ENCODE measurements at regions not wholly inside any gene's neighbourhood (a gene's known extent, or its start where the extent isn't known, plus 50 kb on each side); places are given as distances from the start of the nearest gene placed in this dataset.
"Not testable (repeated sequence)": the region's sequence is repeated elsewhere in the genome, so short reads cannot be mapped to it uniquely, and the experiment has no call there.

DNA sequence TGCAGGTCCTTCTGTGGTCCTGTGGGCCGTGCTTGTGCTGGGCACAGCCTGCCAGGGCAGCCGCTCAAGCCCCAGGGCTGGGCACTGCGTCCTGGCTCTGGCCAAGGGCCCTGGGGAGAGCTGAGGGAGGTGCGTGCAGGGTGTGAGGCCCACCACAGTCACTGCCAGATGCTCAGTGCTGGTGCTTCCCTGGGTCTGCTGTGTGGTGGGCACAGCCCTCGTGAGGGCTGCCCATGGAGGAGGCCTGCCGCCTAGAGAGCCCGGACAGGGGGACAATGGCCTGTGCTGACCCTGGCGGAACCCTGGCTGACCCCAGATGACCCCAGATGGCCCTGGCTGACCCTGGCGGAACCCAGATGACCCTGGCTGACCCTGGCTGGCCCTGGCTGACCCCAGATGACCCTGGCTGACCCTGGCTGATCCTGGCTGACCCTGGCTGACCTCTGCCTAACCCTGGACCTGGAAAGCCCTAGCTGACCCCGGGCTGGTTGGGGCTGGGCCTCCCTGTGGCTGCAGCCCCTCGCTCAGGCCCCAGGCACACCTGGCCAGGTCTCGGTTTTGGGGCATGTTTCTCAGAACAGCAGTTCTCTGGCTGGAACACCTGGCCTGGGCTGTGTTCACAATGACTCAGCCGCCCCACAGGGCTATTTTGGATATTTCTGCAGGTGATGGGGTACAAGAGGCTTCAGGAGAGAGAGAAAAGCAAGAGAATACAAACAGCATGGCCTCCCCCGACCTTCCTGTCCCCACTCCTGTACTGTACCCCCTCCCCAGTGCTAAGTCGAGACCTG, 55.4 kb downstream of the TMEM121 start:
- DNase-seq, result no peak
- Histone ChIP-seq H3K4me3 (ENCODE audit: low read depth, low read length) (no peak overlapping the region), H3K27ac (no peak overlapping the region), H3K36me3 (no peaks in the 10 kb centered on the region), H3K27me3 (ENCODE audit: insufficient read depth, low read depth, severe bottlenecking) (peaks cover 2% of the 10 kb centered on the region), H3K9me3 (ENCODE audit: severe bottlenecking) (no peaks in the 10 kb centered on the region)
- TF ChIP-seq, protein P1, sequence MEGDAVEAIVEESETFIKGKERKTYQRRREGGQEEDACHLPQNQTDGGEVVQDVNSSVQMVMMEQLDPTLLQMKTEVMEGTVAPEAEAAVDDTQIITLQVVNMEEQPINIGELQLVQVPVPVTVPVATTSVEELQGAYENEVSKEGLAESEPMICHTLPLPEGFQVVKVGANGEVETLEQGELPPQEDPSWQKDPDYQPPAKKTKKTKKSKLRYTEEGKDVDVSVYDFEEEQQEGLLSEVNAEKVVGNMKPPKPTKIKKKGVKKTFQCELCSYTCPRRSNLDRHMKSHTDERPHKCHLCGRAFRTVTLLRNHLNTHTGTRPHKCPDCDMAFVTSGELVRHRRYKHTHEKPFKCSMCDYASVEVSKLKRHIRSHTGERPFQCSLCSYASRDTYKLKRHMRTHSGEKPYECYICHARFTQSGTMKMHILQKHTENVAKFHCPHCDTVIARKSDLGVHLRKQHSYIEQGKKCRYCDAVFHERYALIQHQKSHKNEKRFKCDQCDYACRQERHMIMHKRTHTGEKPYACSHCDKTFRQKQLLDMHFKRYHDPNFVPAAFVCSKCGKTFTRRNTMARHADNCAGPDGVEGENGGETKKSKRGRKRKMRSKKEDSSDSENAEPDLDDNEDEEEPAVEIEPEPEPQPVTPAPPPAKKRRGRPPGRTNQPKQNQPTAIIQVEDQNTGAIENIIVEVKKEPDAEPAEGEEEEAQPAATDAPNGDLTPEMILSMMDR (IDR thresholded peaks at IDR 0.05; ENCODE audit: low read depth, low read length), result no peak

DNA sequence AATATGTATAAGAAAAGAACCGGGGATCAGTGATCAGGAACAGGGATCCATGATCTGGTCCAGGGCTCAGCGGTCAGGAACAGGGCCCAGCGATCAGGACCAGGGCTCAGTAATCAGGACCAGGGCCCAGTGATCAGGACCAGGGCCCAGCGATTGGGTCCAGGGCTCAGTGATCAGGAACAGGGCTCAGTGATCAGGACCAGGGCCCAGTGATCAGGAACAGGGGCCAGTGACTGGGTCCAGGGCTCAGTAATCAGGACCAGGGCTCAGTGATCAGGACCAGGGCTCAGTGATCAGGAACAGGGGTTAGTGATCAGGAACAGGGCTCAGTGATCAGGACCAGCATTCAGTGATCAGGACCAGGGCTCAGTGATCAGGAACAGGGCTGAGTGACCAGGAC, 56.3 kb downstream of the TMEM121 start:
- Histone ChIP-seq H3K4me3 (ENCODE audit: low read depth, low read length) (no peak overlapping the region), H3K27me3 (ENCODE audit: insufficient read depth, low read depth, severe bottlenecking) (no peaks in the 10 kb centered on the region), H3K27ac (no peak overlapping the region), H3K9me3 (ENCODE audit: severe bottlenecking) (no peaks in the 10 kb centered on the region), H3K36me3 (no peaks in the 10 kb centered on the region)
- no peak for DNase-seq
- TF ChIP-seq, protein P1 (IDR thresholded peaks at IDR 0.05; ENCODE audit: low read depth, low read length), result no peak

DNA sequence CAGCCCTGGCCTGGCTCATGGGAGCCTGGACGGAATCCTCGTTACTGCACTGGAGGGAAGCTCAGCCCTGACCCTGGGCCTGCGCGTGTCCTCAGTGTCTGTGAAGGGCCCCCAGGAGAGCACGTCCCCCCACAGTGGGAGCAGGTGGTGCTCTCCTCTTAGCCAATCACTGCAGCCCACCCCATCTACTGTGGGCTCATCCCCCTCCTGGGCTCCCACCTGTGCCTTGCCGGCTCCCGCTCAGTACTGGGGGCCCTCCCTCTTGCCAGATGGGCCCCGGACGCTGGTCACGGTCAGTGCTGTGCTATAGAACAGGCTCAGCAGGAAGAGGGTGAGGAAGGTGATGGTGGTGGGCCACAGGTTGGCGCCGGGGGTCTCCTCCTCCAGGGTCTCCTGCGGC, 57.5 kb downstream of the TMEM121 start:
- H3K4me3 ChIP-seq (ENCODE audit: low read depth, low read length); H3K36me3 ChIP-seq; H3K27me3 ChIP-seq (ENCODE audit: insufficient read depth, low read depth, severe bottlenecking); DNase-seq; H3K27ac ChIP-seq; H3K9me3 ChIP-seq (ENCODE audit: severe bottlenecking): not testable (repeated sequence)

DNA sequence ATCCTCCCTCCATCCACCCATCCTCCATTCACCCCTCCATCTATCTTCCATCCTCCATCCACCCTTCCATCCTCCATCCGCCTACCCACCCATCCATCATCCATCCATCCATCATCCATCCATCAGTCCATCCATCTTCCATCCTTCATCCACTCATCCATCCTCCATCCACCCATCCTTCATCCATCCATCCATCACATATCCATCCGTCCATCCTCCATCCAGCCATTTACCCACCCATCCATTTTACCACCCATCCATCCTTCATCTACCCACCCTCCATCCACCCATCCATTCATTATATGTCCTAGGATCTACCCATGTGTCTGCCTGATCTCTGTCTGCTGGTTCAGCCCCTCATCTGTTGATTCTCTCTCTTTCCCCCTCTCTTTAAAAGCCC, 58.9 kb downstream of the TMEM121 start:
- not testable (repeated sequence) for H3K27ac ChIP-seq, H3K36me3 ChIP-seq

DNA sequence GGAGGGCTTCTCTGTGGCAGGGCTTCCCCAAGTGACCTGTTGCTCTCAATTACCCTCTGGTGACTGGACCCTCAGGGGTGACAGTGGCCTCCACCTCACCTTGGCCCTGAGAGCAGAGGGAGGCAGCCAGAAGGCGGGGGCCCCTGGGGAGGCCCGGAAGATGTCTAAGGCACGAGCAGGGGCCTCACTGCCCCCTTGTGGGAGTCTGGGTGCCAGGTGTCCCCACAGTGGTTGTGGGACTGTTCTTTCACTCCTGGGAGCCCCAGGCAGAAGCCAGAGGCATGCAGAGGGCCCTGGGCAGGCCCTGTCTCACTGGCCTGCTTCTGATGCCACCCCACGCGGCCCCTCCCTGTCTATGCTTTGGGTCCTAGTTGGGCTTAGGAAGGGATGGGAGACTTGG, 59.3 kb downstream of the TMEM121 start:
- H3K27me3 ChIP-seq (ENCODE audit: insufficient read depth, low read depth, severe bottlenecking); H3K36me3 ChIP-seq; H3K27ac ChIP-seq; H3K9me3 ChIP-seq (ENCODE audit: severe bottlenecking); H3K4me3 ChIP-seq (ENCODE audit: low read depth, low read length); DNase-seq: not testable (repeated sequence)

More for the DNA sequence above, 58.9 kb downstream of the TMEM121 start:
- H3K4me3 ChIP-seq (ENCODE audit: low read depth, low read length); H3K27me3 ChIP-seq (ENCODE audit: insufficient read depth, low read depth, severe bottlenecking); DNase-seq; H3K9me3 ChIP-seq (ENCODE audit: severe bottlenecking): not testable (repeated sequence)

DNA sequence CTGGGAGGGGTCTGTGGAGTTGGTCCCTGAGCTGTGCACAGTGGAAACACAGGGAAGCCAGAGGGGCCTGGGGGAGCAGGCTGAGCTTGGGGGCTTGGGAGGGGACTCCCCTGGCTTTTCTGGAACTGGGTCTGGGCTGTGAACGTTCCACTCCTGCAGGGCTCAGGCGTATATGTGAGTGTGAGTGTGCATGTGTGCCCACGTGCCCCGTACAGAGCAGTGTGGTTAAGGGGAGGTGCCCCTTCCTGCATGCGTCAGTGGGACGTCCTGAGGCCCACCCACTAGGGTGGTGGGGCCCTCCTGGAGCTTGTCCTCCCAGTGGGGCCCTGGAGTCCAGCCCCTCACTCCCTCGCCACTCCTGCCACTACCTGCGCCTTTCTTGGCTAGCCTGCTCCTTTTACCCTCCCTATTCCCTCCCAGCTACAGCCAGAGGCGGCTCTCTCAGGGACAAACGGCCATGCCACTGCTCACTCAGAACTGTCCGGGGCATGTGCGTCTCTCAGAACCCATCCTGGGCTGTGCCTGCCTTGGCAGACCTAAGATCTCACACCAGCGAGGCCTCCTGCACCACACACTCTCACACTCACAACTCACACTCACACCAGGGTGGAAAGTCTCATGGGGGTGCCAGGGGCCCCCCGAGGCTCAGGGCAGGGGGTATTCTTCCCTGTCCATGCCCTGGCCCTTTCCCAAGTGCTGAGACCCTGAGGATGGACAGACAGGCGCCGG, 59.9 kb downstream of the TMEM121 start:
- H3K27ac ChIP-seq; H3K9me3 ChIP-seq (ENCODE audit: severe bottlenecking); H3K4me3 ChIP-seq (ENCODE audit: low read depth, low read length); H3K36me3 ChIP-seq; DNase-seq; H3K27me3 ChIP-seq (ENCODE audit: insufficient read depth, low read depth, severe bottlenecking): not testable (repeated sequence)

DNA sequence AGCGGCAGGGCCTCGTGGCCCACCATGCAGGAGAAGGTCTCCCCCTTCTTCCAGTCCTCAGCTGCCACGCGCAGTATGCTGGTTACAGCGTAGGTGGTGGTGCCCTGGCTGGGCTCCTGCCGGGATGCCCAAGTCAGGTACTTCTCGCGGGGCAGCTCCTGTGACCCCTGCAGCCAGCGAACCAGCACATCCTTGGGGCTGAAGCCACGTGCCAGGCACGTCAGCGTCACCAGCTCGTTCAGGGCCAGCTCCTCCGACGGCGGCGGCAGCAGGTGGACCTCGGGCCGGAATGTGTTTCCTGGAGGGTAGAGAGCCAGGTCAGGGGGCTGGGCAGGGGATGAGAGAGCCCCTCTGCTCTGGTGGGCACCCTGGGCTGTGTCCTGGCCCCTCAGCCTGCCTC, 60.7 kb downstream of the TMEM121 start:
- H3K9me3 ChIP-seq (ENCODE audit: severe bottlenecking); H3K27ac ChIP-seq; DNase-seq; H3K27me3 ChIP-seq (ENCODE audit: insufficient read depth, low read depth, severe bottlenecking); H3K4me3 ChIP-seq (ENCODE audit: low read depth, low read length); H3K36me3 ChIP-seq: not testable (repeated sequence)

DNA sequence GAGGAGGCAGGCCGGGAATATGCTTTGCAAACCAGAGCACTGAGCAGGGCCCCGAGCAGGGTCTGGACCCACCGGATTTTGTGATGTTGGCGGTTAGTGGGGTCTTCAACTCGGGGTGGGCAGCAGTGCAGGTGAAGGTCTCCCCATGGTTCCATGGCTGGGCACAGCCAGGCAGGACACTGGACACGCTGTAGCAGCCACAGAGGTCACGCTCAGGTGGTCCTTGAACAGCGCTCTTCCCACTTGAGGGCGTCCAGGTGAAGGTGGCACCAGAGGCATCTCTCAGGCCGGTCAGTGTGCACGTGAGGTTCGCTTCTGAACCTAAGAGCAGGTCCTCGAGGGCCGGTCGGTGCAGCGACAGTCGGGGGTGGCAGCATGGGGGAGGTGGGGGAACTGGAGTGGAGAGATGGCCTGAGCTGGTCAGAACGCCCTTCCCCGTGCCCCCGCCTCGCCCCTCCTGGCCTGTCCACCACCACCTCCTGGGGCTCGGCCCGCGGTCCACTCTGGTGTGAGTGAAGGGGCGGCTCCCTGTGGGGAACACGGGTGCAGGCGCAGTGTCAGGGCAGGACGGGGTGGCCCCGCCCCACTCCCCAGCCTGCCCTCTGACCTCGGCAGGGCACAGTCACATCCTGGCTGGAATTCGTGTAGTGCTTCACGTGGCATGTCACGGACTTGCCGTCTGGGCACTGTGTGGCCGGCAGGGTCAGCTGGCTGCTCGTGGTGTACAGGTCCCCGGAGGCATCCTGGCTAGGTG, 61.3 kb downstream of the TMEM121 start:
- not testable (repeated sequence) for H3K9me3 ChIP-seq (ENCODE audit: severe bottlenecking); H3K36me3 ChIP-seq; H3K27ac ChIP-seq; H3K27me3 ChIP-seq (ENCODE audit: insufficient read depth, low read depth, severe bottlenecking); H3K4me3 ChIP-seq (ENCODE audit: low read depth, low read length); DNase-seq
